Stimulated activated CD4-positive, alpha-beta T cell treated with anti-CD3 and anti-CD28 coated beads, Interleukin-4, amount 100 ng/mL, for 1 hour (primary cell): ENCODE measurements at regions not wholly inside any gene's neighbourhood (a gene's known extent, or its start where the extent isn't known, plus 50 kb on each side); places are given as distances from the start of the nearest gene placed in this dataset.
A peak's percentile ranks its signal among the peaks of the same experiment; 100 is the strongest.

ENCODE experiments used
- DNase-seq: peaks from one replicate; pipeline ENCODE4 v3.0.0-alpha.2; 2020

DNA sequence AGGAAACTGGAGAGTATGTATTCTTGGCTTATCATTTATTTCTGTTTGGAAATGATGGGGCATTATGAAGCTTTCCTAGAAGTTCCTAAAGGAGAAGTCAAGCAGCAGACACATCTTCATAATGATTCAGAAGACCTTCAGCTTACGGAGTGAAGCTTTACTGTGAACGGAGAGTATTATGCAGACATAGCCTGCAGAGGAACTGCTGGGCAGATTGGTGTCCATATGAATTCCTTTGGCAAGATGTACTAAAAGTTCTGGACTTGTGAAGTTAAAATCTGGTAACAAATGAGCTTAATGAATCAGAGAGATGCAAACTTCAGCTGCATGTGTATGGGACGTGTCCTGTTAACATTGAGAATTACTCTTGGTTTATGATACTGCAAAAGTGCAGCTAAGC is 60.1 kb downstream of the NABP1 start:
- no peak for DNase-seq

DNA sequence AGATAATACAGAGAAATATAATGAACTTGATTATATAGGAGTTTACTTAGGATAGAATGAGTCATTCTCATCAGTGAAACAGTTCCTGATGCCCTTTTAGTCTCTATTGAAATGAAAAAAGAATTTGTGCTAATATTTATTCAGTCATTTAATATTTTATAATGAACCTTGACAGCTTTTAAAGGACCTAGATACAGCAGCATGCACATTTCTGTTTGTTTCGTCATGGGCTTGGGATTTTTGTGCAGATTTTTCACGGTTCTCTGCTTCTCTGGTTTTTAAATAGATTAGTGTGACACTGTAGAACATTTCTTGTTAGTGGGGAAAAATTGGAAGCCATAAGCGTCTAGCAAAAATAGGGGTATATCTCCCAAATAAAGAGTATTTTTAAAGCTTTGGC is 60.7 kb downstream of the NABP1 start:
- no peak for DNase-seq

DNA sequence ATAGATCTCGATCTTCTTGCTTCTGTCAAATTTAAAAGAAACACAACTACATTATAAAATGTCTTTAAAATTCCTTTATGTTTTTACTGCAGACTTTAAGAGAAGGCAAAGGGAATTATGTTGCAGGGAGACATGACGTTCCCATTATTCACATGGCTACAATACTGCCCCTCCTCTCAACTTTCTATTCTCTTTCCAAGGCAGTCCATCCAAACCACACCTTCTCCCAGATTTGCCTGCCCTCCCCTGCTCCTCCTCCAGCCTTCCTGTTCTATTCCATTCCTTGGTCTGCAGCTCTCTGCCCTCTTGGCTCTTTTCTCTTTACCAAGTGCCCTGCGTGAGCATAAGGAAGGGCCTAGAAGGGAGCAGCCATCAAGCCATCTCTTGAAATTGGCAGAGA is 61.3 kb downstream of the NABP1 start:
- no peak for DNase-seq

DNA sequence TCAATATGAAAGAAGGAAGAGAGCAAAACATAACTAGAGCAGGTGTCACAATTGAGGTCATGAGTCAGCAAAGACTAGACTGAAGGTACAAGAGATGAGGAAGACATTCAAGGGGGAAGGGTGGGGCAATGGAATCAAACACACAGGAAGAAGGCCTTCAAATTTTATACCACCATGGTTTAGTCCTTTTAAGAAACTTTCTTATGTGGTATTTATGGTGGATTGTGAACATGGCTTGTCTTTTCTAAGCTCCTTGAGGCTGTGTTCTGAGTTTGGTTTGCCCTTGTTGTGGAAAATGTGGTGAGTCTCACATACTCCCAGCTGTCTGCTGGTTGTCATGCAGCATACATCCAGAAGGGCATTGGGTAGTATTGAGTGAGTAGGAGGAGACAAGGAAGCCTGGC is 62.1 kb downstream of the NABP1 start:
- DNase-seq = no peak

DNA sequence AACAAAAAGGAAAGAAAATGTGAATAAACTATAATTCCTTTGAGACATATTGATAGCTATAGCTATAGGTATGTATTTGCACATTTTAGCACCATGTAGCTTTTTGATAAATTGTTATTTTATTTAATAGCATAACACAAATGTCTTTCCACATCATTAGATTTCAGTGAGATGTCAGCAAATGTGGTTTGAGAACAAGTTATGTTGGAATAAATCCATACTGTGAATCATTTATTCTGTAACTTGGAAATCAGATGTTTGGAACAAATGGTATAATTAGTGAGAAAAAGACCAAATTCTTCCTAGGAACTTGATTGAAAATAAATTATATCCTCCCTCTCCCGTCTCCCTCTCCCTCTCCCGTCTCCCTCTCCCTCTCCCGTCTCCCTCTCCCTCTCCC is 62.8 kb downstream of the NABP1 start:
- DNase-seq = no peak

DNA sequence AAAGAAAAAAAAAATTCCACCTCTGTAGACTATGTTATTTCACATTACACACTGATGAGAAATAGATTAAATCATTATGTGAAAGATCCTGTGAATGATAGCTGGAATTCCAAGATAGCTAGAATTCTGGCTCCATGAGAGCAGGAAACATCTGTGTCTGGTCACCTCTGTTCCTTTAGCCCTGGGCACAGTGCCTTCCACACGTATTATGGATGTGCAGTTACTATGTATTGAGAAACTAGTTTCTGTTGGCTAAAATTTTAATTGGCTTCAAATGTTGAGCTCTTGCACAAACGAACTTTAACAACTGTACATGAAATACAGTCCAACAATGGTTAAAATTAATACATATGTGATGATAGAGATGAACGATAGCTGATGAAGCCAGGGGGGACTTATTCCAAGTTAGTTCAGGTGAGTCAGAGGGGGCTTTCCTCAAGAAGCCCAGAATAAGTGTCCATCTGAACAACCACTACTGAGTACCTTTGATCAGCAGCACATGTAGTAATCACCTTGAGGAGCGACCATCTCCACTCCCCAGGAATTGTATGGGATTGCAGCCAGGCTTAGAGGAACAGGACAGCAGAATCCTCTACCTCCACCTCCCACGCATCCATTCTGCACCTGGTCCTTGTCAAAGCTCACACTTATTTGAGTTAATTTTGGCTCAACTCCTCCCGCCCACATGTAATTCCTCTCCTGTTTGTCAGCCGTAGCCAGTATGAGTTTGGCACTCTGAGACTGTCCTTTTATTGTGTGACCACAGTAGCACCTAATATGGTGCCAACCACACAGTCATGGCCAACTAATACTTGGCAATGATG is 68.6 kb downstream of the NABP1 start:
- DNase-seq = no peak

DNA sequence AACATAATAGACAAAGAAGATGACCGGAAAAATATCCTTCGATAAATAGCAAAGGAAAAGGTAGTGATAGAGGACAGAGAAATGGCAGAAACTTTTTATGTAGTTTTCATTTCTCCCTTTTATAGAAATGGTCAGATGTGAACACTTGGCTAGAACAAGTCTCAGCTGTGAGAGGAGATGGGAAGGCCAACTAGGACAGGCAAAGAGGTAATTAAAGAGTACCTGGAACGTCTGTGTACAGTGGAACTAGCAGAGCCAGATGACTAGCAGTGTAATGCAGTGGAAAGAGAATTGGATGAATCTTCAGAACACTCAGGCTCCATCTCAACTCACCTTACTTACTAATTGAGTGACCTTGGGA is 69.2 kb downstream of the NABP1 start:
- DNase-seq = no peak

DNA sequence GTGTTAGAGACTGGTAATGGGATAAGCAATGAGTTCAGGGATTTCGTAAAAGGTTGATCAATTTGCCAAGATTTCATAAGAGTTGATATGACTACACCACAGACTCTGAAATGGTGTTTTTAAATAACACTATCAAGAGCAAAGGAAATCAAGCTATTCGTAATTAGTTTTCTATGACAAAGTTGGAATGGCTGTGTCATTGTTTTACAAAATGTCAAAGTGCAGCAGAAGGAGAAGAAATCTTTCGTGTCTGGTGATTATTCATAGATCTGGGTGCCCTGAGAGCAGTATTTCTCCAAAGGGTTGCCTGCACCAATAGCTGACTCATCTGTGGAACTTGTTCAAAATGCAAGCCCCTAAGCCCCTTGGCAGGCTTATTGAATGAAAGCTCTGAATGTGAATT is 70.1 kb downstream of the NABP1 start:
- DNase-seq = no peak

DNA sequence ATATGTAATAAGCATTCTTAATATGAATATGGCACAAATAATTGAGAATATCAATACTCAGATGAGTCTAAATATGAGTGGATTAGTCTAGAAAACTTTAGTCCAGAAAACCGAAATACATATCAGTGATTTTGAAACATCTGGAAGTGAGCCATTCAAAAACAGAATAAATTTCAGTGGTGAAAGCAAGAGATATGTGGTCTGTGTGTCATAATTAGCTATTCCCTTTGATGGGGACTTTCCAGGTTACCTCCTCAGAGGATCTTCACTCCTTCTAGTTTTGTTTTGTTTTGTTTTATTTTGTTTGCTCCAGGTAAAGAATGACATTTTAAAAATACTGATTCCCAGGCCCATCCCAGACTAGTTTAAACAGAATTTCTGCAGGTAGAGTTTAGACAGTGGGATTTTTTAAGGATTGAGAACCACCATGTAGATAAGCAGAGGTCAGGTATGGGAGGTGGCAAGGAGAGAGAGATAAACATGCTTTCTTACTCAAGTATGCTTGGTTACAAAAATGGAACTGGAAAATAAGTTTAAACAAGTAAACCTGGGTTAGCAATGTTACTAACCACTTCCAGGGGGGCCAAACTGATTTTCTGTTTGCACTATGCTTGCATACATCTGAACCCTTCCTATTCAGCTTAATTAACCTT is 70.7 kb downstream of the NABP1 start:
- DNase-seq = no peak

DNA sequence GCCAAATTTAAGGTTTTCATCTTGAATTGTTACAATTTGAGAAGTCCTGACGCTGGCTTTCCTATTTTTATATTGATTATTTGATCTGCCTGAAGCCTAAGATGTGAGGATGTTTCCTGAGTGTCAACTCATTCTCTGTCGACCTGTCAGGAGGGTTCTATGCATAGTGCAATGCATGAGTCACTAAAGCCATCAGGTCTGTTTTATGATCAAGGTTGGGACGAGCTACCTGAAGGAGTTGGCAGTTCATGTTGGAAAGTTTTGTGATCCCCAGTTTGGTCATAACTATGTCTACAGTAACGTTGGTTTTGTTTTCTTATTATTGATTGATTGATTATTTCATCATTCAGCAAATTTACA is 71.2 kb downstream of the NABP1 start:
- no peak for DNase-seq

DNA sequence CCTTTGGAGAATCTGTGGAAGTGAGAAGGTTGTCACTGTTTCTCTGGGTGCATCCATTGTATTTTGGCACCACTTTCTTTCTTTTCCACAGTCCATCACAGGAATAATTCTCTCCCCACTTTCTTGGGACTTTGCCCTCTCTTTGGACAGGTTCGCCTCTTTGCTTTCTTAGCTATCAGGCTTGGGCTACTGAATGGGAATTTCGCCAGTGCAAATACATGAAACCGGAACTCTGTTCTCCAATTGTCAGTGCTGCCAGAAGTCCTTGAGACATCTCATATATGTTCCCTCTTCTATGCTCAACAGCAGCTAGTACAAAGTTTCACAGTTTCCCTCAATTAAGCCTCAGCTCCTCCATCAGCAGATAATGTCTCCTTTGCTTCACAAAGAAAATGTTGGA is 76.2 kb downstream of the NABP1 start:
- no peak for DNase-seq

DNA sequence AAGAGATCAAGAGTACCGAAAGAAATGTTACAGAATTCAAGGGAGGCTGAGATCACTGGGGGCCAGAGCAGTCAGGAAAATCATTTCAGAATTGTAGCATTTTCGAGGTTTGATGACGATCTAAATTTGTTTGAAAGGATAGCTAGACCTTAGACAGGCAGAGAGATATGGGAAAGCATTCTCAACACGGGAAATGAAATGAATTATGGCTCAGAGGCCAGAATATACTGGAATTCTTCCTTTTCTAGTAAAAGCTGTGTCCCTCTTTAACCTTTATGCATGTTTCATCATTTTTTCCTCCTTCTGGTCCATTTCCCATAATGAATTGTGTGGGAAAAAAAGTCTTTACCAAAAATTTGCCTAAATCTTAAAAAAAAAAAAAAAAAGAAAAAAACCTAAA is 78.8 kb downstream of the NABP1 start:
- DNase-seq = no peak

DNA sequence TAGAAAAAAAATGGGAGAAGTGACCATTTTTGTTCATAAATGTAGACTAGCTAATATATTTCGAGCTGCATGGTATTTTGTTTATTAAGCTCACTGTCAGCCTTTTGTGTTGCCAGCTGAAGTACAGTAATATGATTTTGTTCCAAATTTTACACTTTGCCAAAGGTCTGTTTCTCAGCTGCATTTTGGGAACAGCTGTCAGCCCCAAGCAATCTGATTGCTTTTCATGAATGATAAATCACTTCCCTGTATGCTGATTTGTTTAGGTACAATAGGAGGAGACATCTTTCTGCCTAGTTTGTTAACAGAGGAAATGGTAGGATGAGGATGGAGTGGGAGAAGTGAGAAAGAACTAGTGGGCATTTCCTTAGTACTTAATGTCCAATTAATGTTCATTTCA is 79.3 kb downstream of the NABP1 start:
- no peak for DNase-seq

DNA sequence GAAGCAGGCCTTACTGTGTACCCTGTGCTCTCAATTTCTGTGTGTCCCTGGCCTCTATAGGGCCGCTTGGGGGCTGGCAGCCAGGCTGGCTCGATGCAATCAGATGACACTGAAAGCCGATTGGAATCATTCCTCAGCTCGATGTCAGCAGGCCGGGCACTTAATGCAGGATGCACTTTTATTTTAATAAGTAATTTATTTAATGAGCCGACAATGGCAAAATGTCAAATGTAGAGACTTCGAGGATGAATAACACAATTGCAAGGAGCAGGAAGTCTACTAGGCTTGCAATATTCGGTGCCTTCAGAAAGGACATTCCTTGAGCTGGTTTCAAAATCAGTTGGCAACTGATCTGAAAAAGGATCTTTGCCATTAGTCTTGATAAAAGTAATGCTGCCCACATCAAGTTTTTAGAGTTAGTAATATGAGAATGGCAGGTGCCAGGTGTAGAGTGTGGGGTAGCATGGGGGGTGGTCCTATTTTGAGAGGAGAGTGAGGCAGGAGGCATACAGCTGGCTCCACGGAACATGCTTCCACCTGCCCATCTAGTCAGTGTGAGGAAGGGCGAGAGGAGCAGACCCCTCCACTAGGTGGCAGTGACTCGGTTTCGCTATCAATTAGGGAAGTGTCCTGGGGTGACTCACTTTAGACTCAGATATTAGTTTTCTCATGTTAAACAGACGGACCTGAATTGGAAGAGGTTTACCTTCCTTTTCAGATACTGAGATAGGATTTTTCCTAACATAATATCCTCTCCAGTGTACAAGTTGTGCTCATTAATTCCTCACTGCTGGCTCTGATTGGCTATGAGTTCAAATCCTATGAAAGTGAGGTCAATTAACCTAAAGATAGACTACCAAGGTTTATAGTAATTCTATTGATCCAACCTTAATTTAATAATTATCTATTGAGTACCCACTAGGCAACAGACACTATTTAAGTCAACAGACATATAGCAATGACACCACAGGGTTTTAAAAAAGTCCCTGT is 80.9 kb downstream of the NABP1 start:
- DNase-seq = peak; percentile 43

DNA sequence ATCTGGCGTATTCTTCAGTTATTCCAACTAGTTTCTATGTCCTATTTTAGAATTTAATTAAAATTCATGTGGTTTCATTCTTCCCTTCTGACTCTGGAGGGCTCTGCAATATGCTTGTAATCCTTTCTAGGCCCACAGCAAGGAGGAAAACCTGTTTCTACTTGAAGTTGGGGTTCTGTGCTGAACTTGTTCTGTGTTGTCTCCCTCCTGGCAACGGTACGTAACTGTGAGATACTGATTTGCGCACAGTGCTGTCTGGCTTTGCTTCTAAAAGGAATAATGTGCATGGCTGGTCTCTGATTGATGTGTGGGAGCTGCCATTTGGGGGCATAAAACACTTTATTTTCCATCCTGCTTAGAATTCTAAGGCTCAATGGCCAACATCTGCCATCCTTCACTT is 81.7 kb downstream of the NABP1 start:
- DNase-seq = no peak

DNA sequence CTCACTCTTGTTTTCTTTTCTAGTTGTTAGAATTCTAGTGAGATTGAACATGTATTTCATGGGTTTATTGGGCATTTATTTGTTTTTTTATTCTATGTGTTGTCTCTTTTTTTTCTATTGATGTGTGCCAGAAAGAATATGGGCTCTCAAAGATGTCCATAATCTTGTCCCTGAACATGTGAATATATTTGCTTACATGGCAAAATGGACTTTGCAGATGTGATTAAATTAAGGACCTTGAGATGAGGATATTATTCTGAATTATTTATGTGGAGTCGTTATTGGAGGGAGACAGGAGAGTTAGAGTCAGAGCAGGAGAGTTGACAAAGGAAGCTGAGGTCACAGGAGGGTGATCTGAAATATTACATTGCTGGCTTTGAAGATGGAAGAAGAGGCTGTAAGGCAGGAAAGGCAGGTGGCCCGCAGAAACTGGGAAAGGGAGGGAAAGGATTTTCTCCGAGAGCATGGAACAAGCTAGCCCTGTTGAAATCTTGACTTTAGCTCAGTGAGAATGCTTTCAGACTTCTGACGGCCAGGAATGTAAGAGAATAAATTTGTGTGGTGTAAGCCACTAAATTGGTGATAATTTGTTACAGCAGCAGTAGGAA is 82.8 kb downstream of the NABP1 start:
- no peak for DNase-seq

DNA sequence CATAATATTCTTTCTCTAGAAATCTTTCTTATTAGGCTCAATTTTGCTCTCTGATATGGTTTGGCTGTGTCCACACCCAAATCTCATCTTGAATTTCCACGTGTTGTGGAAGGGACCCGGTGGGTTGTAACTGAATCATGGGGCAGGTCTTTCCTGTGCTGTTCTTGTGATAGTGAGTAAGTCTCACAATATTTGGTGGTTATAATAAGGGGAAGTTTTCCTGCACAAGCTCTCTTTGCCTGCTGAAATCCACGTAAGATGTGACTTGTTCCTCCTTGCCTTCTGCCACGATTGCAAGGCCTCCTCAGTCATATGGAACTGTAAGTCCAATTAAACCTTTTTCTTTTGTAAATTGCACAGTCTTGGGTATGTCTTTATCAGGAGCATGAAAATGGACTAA is 73.8 kb downstream of the CAVIN2 start:
- no peak for DNase-seq

DNA sequence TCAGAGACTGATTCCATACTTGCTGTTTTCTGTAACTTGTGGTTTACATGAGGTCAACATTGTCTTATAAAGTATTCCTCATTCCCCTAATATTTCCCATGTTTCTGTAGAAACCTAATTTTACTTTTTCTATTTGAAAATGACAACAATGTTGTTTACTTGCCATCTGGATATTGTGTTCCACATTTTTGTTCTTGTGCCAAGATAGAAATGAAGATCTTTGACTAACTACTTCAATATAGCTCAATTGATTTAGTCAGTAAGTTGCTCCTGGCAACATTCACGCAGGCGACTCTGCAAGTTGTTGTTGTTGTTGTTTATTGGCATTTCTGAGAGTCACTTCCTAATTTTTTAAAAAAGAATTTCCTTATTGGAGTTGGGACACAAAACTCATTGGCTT is 69.5 kb downstream of the CAVIN2 start:
- DNase-seq = no peak

DNA sequence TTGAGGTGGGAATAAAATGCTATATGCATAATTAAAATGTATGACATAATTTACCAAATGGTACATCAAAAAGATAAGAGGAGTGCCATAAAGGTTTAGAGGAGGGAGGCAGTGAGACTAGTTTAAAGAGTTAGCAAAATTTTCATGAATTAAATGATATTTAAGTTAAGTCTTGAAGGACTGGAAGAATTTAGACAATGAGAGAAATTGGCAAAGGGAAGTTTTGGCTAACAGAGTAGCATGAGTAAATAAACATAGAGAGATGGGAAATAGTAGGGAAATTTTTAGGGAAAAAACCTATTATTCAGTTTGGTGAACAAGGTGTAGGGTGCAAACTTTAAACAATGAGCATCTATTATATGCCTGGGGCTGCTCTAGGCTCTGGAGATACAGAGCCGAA is 68.8 kb downstream of the CAVIN2 start:
- DNase-seq = no peak

DNA sequence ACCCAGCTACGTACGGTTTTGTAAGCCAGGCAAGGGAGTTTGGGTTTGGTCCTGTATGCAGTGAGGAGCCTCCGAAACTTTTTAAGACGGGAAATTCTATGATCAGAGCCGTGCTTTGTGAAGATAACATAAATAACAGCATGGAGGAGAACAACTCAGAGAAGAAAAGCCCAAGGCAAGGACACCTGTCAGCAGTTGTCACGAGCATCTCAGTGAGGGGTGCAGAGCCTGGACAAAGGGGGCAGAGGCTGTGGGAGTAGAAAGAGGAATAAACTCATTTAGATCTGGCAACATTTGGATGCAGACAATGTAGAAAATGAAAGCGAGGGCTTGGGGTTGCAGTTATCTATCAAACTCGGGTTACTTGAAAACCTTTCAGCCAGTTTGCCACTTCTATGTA is 64.5 kb downstream of the CAVIN2 start:
- DNase-seq = no peak

DNA sequence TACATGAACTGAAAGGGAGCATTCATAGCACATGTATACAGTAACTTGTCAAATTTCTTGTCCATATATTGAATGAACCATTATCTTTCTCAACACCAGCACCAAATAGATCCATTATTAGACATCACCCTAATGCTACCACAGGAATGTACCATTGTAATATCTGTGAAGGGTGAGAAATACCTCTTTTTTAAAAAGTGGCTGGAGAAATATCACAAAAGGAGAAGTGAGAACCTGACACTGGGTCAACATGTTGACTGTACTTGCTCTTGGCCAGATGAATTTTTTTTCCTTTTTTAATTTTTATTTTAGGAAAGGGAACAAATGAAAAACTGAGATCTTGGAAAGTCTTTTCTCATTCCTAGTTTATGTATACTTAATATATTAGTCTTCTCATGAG is 63.5 kb downstream of the CAVIN2 start:
- no peak for DNase-seq
